ENCODE measurements at regions not wholly inside any gene's neighbourhood (a gene's known extent, or its start where the extent isn't known, plus 50 kb on each side); places are given as distances from the start of the nearest gene placed in this dataset.

DNA sequence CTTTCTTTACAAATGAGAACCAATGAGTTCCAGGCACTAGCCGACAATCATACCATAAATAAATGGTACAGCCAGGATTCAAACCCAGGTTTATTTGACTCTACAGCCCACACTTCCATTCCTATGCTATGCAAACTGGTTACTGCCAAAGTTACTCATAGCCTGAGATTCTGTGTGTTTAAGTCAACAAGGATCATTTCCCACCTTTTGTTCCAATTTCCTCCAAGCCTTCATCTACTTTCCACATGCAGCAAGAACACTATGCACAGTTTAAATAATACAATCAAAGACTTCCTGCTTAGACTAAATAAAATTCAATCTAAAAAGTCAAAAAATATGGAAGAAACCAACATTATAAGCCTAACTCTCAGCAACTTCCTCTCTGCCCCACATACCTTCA, 59.2 kb upstream of the KLF12 start (continued):
- TF ChIP-seq EZH2 (IDR thresholded peaks at IDR 0.05; ENCODE audit: low read depth, unreplicated experiment) (no peak), STAT1 (IDR thresholded peaks at IDR 0.05; ENCODE audit: unreplicated experiment) (no peak), CREB1 (CRISPR knock-in tag; IDR thresholded peaks at IDR 0.05; ENCODE audit: low read depth) (no peak), NANOG (IDR thresholded peaks at IDR 0.05; ENCODE audit: borderline replicate concordance) (no peak), POLR2AphosphoS5 (IDR thresholded peaks at IDR 0.05; ENCODE audit: low read depth) (no peak), ZNF114 (CRISPR knock-in tag; IDR thresholded peaks at IDR 0.05) (no peak), JUNB (IDR thresholded peaks at IDR 0.05; ENCODE audit: unreplicated experiment) (no peak), ZNF331 (CRISPR knock-in tag; IDR thresholded peaks at IDR 0.05; ENCODE audit: low read depth) (no peak)
- TF ChIP-seq, protein P1, sequence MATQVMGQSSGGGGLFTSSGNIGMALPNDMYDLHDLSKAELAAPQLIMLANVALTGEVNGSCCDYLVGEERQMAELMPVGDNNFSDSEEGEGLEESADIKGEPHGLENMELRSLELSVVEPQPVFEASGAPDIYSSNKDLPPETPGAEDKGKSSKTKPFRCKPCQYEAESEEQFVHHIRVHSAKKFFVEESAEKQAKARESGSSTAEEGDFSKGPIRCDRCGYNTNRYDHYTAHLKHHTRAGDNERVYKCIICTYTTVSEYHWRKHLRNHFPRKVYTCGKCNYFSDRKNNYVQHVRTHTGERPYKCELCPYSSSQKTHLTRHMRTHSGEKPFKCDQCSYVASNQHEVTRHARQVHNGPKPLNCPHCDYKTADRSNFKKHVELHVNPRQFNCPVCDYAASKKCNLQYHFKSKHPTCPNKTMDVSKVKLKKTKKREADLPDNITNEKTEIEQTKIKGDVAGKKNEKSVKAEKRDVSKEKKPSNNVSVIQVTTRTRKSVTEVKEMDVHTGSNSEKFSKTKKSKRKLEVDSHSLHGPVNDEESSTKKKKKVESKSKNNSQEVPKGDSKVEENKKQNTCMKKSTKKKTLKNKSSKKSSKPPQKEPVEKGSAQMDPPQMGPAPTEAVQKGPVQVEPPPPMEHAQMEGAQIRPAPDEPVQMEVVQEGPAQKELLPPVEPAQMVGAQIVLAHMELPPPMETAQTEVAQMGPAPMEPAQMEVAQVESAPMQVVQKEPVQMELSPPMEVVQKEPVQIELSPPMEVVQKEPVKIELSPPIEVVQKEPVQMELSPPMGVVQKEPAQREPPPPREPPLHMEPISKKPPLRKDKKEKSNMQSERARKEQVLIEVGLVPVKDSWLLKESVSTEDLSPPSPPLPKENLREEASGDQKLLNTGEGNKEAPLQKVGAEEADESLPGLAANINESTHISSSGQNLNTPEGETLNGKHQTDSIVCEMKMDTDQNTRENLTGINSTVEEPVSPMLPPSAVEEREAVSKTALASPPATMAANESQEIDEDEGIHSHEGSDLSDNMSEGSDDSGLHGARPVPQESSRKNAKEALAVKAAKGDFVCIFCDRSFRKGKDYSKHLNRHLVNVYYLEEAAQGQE (IDR thresholded peaks at IDR 0.05; ENCODE audit: unreplicated experiment): no peak

DNA sequence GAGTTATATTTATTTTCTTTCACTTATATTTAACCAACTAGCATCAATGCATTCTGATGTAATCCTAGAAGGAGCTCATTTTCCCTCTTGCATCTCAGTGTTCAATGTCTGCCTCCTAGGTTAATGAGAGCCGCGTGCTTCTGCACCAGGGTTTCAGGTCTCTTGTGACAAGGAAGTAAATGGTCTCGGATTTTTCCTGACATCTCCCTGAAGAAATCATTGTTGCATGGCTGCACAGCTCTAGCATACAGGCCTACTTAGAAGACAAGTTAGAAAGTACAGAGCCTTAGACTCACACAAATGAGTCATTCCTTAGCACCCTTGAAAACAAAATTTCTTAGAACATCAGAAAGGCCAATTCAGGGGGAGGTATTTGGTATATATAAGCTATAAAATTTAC, 57.2 kb upstream of the KLF12 start:
- DNase-seq (ENCODE audit: low spot score): no peak
- H4K20me1 ChIP-seq (replicated peaks; ENCODE audit: insufficient read depth): no peaks in the 10 kb centered on the region
- Mint-ChIP-seq H3K36me3 (ENCODE audit: low read depth) (no peaks in the 10 kb centered on the region), H3K9me3 (no peaks in the 10 kb centered on the region), H3K27ac (no peak overlapping the region), H3K4me3 (no peak overlapping the region), H3K27me3 (ENCODE audit: insufficient read depth, low read depth, poor library complexity) (no peaks in the 10 kb centered on the region), H3K4me1 (no peaks in the 10 kb centered on the region)
- H3K4me2 ChIP-seq: no peak overlapping the region
- H3K9me2 ChIP-seq (ENCODE audit: insufficient read depth): no peaks in the 10 kb centered on the region
- H3K79me2 ChIP-seq (replicated peaks; ENCODE audit: insufficient read depth): no peaks in the 10 kb centered on the region
- H3K27me3 ChIP-seq (ENCODE audit: insufficient read depth): no peaks in the 10 kb centered on the region
- no peak for TF ChIP-seq STAT1 (IDR thresholded peaks at IDR 0.05; ENCODE audit: unreplicated experiment)
- TF ChIP-seq ZNF331 (CRISPR knock-in tag; IDR thresholded peaks at IDR 0.05; ENCODE audit: low read depth): no peak
- no peak for ATAC-seq
- no peak overlapping the region for H3K4me3 ChIP-seq
- H2AFZ ChIP-seq: peak overlapping the region; percentile 38; the same call in 1 of the 2 replicates
- H3K36me3 ChIP-seq (ENCODE audit: insufficient read depth): no peaks in the 10 kb centered on the region
- no peaks in the 10 kb centered on the region for H3K4me1 ChIP-seq (ENCODE audit: insufficient read depth)
- no peak overlapping the region for H3K27ac ChIP-seq (ENCODE audit: low read depth)
- H3F3A ChIP-seq (replicated peaks; ENCODE audit: low read depth): no peaks in the 10 kb centered on the region

DNA sequence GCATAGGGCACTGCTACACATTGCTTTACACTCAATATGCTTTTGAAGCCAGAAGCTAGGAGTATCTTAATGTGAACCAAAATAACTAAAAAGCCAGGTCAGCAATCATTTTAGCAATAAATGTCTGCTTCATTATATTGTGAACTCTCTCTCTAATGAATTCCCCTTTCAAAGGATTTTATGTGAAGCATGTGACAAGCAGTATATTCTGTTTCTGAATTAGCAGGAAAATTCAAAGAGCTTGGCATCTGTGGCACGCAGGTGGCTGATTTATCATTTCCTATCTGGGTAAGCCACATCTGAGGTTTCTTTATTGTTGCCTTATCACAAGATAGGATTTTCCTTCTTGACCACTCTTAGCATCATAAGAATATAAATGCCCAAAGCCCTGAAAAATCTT, 56.8 kb upstream of the KLF12 start:
- ATAC-seq: no peak
- H3F3A ChIP-seq (replicated peaks; ENCODE audit: low read depth): no peaks in the 10 kb centered on the region
- no peak for TF ChIP-seq JUNB (IDR thresholded peaks at IDR 0.05; ENCODE audit: unreplicated experiment)
- TF ChIP-seq, protein P2, sequence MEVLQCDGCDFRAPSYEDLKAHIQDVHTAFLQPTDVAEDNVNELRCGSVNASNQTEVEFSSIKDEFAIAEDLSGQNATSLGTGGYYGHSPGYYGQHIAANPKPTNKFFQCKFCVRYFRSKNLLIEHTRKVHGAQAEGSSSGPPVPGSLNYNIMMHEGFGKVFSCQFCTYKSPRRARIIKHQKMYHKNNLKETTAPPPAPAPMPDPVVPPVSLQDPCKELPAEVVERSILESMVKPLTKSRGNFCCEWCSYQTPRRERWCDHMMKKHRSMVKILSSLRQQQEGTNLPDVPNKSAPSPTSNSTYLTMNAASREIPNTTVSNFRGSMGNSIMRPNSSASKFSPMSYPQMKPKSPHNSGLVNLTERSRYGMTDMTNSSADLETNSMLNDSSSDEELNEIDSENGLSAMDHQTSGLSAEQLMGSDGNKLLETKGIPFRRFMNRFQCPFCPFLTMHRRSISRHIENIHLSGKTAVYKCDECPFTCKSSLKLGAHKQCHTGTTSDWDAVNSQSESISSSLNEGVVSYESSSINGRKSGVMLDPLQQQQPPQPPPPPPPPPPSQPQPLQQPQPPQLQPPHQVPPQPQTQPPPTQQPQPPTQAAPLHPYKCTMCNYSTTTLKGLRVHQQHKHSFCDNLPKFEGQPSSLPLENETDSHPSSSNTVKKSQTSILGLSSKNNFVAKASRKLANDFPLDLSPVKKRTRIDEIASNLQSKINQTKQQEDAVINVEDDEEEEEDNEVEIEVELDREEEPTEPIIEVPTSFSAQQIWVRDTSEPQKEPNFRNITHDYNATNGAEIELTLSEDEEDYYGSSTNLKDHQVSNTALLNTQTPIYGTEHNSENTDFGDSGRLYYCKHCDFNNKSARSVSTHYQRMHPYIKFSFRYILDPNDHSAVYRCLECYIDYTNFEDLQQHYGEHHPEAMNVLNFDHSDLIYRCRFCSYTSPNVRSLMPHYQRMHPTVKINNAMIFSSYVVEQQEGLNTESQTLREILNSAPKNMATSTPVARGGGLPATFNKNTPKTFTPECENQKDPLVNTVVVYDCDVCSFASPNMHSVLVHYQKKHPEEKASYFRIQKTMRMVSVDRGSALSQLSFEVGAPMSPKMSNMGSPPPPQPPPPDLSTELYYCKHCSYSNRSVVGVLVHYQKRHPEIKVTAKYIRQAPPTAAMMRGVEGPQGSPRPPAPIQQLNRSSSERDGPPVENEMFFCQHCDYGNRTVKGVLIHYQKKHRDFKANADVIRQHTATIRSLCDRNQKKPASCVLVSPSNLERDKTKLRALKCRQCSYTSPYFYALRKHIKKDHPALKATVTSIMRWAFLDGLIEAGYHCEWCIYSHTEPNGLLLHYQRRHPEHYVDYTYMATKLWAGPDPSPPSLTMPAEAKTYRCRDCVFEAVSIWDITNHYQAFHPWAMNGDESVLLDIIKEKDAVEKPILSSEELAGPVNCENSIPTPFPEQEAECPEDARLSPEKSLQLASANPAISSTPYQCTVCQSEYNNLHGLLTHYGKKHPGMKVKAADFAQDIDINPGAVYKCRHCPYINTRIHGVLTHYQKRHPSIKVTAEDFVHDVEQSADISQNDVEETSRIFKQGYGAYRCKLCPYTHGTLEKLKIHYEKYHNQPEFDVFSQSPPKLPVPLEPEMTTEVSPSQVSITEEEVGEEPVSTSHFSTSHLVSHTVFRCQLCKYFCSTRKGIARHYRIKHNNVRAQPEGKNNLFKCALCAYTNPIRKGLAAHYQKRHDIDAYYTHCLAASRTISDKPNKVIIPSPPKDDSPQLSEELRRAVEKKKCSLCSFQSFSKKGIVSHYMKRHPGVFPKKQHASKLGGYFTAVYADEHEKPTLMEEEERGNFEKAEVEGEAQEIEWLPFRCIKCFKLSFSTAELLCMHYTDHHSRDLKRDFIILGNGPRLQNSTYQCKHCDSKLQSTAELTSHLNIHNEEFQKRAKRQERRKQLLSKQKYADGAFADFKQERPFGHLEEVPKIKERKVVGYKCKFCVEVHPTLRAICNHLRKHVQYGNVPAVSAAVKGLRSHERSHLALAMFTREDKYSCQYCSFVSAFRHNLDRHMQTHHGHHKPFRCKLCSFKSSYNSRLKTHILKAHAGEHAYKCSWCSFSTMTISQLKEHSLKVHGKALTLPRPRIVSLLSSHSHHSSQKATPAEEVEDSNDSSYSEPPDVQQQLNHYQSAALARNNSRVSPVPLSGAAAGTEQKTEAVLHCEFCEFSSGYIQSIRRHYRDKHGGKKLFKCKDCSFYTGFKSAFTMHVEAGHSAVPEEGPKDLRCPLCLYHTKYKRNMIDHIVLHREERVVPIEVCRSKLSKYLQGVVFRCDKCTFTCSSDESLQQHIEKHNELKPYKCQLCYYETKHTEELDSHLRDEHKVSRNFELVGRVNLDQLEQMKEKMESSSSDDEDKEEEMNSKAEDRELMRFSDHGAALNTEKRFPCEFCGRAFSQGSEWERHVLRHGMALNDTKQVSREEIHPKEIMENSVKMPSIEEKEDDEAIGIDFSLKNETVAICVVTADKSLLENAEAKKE (CRISPR knock-in tag; IDR thresholded peaks at IDR 0.05): no peak
- no peak for TF ChIP-seq ZNF114 (CRISPR knock-in tag; IDR thresholded peaks at IDR 0.05)
- TF ChIP-seq EZH2phosphoT487 (IDR thresholded peaks at IDR 0.05; ENCODE audit: unreplicated experiment): no peak
- no peak for TF ChIP-seq STAT1 (IDR thresholded peaks at IDR 0.05; ENCODE audit: unreplicated experiment)
- no peak for TF ChIP-seq EZH2 (IDR thresholded peaks at IDR 0.05; ENCODE audit: low read depth, unreplicated experiment)
- TF ChIP-seq ZNF331 (CRISPR knock-in tag; IDR thresholded peaks at IDR 0.05; ENCODE audit: low read depth): no peak
- TF ChIP-seq CREB1 (CRISPR knock-in tag; IDR thresholded peaks at IDR 0.05; ENCODE audit: low read depth): no peak

More for the DNA sequence above, 56.8 kb upstream of the KLF12 start:
- no peaks in the 10 kb centered on the region for H3K4me1 Mint-ChIP-seq
- Histone ChIP-seq H3K36me3 (ENCODE audit: insufficient read depth) (no peaks in the 10 kb centered on the region), H3K9me2 (ENCODE audit: insufficient read depth) (no peaks in the 10 kb centered on the region), H3K4me3 (no peak overlapping the region), H3K4me2 (no peak overlapping the region), H3K27me3 (ENCODE audit: insufficient read depth) (no peaks in the 10 kb centered on the region), H3K79me2 (replicated peaks; ENCODE audit: insufficient read depth) (no peaks in the 10 kb centered on the region), H3K4me1 (ENCODE audit: insufficient read depth) (no peaks in the 10 kb centered on the region), H2AFZ (peak overlapping the region; percentile 38; the same call in 1 of the 2 replicates), H4K20me1 (replicated peaks; ENCODE audit: insufficient read depth) (no peaks in the 10 kb centered on the region), H3K27ac (ENCODE audit: low read depth) (no peak overlapping the region)
- H3K27ac Mint-ChIP-seq: no peak overlapping the region; the same call in 1 of the 2 replicates
- H3K9me3 Mint-ChIP-seq: no peaks in the 10 kb centered on the region
- H3K36me3 Mint-ChIP-seq (ENCODE audit: low read depth): no peaks in the 10 kb centered on the region
- no peak for DNase-seq (ENCODE audit: low spot score)
- H3K4me3 Mint-ChIP-seq: no peak overlapping the region
- H3K27me3 Mint-ChIP-seq (ENCODE audit: insufficient read depth, low read depth, poor library complexity): no peaks in the 10 kb centered on the region
